Adrenal gland (tissue), 5 donors: ENCODE measurements at regions not wholly inside any gene's neighbourhood (a gene's known extent, or its start where the extent isn't known, plus 50 kb on each side); places are given as distances from the start of the nearest gene placed in this dataset.

Experiments
- POLR2A ChIP-seq, 2 donors: fragments of 450-650 bp; IDR thresholded peaks; one replicate each; pipeline ENCODE4 v1.6.1; 2017; ENCODE audit warnings: antibody characterized with exemption in 2 of 2, mild to moderate bottlenecking in 2 of 2, moderate library complexity in 1 of 2
- TF ChIP-seq, protein P1 (sequence below), 6 experiments: fragments of 450-650 bp in 4 of 6; fragments of 200-600 bp in 2 of 6; sonication (generic) in 1 of 6; IDR thresholded peaks; 1 replicate in 5 of 6; 2 replicates in 1 of 6; pipeline versions ENCODE4 v1.5.1 to v1.8.0; 2016 to 2021; ENCODE audit warnings: antibody characterized with exemption in 6 of 6, mild to moderate bottlenecking in 2 of 6, moderate library complexity in 1 of 6
- donor health status: DM: no; HTN: no; CAD: no.

DNA sequence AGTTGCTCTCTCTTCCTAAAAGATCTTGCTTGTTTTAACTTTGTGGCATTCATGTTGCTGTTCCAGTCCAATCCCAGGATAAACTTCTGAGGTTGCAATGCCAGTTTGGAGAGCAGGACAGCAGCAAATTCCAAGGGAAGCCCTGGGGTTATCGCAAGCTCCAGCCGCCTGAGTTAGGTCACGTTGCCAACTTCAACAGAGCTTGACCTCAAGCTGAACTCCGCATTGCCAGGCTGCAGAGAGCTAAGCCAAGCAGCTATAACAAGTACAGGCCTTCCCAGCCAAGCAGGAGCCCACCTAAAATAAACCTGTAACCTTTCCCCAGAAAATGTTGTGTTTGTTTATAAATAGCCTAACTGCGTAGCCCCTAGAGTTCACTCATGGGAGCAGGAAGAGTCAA is 138.9 kb upstream of the LYZL1 start:
- TF ChIP-seq, protein P1, sequence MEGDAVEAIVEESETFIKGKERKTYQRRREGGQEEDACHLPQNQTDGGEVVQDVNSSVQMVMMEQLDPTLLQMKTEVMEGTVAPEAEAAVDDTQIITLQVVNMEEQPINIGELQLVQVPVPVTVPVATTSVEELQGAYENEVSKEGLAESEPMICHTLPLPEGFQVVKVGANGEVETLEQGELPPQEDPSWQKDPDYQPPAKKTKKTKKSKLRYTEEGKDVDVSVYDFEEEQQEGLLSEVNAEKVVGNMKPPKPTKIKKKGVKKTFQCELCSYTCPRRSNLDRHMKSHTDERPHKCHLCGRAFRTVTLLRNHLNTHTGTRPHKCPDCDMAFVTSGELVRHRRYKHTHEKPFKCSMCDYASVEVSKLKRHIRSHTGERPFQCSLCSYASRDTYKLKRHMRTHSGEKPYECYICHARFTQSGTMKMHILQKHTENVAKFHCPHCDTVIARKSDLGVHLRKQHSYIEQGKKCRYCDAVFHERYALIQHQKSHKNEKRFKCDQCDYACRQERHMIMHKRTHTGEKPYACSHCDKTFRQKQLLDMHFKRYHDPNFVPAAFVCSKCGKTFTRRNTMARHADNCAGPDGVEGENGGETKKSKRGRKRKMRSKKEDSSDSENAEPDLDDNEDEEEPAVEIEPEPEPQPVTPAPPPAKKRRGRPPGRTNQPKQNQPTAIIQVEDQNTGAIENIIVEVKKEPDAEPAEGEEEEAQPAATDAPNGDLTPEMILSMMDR (IDR thresholded peaks at IDR 0.05): no peak
- no peak for TF ChIP-seq POLR2A (IDR thresholded peaks at IDR 0.05)
